B cell (primary cell): ENCODE measurements at regions not wholly inside any gene's neighbourhood (a gene's known extent, or its start where the extent isn't known, plus 50 kb on each side); places are given as distances from the start of the nearest gene placed in this dataset.

Experiments
- ATAC-seq: fragments of 200-7000 bp; cut with Tn5 transposase; one replicate; pipeline ENCODE4 v1.10.0; 2021; ENCODE audit warnings: low read depth, mild to moderate bottlenecking, moderate number of reproducible peaks, moderate library complexity
- CTCF ChIA-PET: fragments of 350-600 bp; sonication (Branson Sonifier 250); formaldehyde crosslinking; loops from one replicate; lab custom pipeline; 2021; ENCODE audit warnings: antibody characterized with exemption, inconsistent platforms; lab: Charles Lee
- POLR2A ChIA-PET: fragments of 350-600 bp; sonication (Branson Sonifier 250); formaldehyde crosslinking; loops from one replicate; lab custom pipeline; 2021; ENCODE audit warnings: antibody characterized with exemption; lab: Charles Lee
- DNase-seq: peaks from one replicate; pipeline ENCODE4 v3.0.0; 2013
- H2AFZ ChIP-seq: 2 replicates; pipeline ENCODE4 v1.6.1; 2012; ENCODE audit warnings: mild to moderate bottlenecking, low read depth, low read length; ENCODE audit not compliant: insufficient read depth, poor library complexity, severe bottlenecking
- H3K27ac ChIP-seq, 2 donors: 1 replicate in 1 of 2; 2 replicates in 1 of 2; pipeline ENCODE4 v1.5.1; 2012 to 2013; ENCODE audit warnings: low read length in 2 of 2, mild to moderate bottlenecking in 2 of 2, moderate library complexity in 1 of 2
- H3K27me3 ChIP-seq, 4 experiments: fragments of 200-600 bp in 1 of 4; sonication (generic) in 1 of 4; replicated peaks in 1 of 4; 1 replicate in 2 of 4; 2 replicates in 2 of 4; pipeline versions ENCODE4 v1.6.1 to v1.7.0; 2013 to 2016; ENCODE audit warnings: low read length in 3 of 4, mild to moderate bottlenecking in 2 of 4, mixed read lengths in 1 of 4, moderate library complexity in 1 of 4; ENCODE audit not compliant: insufficient read depth in 4 of 4, control insufficient read depth in 3 of 4; ENCODE audit errors: control extremely low read depth in 1 of 4
- H3K36me3 ChIP-seq, 2 experiments: replicated peaks in 1 of 2; 1 replicate in 1 of 2; 2 replicates in 1 of 2; pipeline versions ENCODE4 v1.6.1 to v1.7.1; 2013; ENCODE audit warnings: low read length in 1 of 2; ENCODE audit not compliant: insufficient read depth in 2 of 2, control insufficient read depth in 1 of 2; ENCODE audit errors: control extremely low read depth in 1 of 2, extremely low read depth in 1 of 2
- H3K4me1 ChIP-seq, 2 donors: fragments of 200-600 bp in 1 of 2; sonication (generic) in 1 of 2; 1 replicate in 1 of 2; 2 replicates in 1 of 2; pipeline versions ENCODE4 v1.5.1 to v1.6.1; 2013 to 2017; ENCODE audit warnings: low read length in 2 of 2; ENCODE audit not compliant: control insufficient read depth in 2 of 2, insufficient read depth in 2 of 2
- H3K4me2 ChIP-seq: replicated peaks from 2 replicates; pipeline ENCODE3; 2012; ENCODE audit warnings: mild to moderate bottlenecking, low read depth, low read length; ENCODE audit not compliant: poor library complexity, severe bottlenecking
- H3K4me3 ChIP-seq, 5 experiments: fragments of 200-600 bp in 1 of 5; sonication (generic) in 1 of 5; 1 replicate in 3 of 5; 2 replicates in 2 of 5; pipeline versions ENCODE4 v1.5.1 to v1.7.0; 2011 to 2016; ENCODE audit warnings: low read length in 4 of 5, mild to moderate bottlenecking in 4 of 5, low read depth in 2 of 5, control low read depth in 1 of 5, moderate library complexity in 1 of 5; ENCODE audit not compliant: insufficient read depth in 1 of 5; ENCODE audit errors: control extremely low read depth in 1 of 5, extremely low read depth in 1 of 5
- H3K79me2 ChIP-seq: fragments of 200-600 bp; sonication (generic); one replicate; pipeline ENCODE4 v1.6.0; 2016; ENCODE audit warnings: low read length; ENCODE audit not compliant: control insufficient read depth, insufficient read depth
- H3K9ac ChIP-seq: fragments of 200-600 bp; sonication (generic); 2 replicates; pipeline ENCODE4 v1.6.1; 2017; ENCODE audit warnings: mild to moderate bottlenecking, low read length, moderate library complexity
- H3K9me3 ChIP-seq, 3 donors: one replicate each; pipeline versions ENCODE4 v1.6.1 to v1.7.1; 2013; ENCODE audit warnings: low read length in 2 of 3; ENCODE audit not compliant: control insufficient read depth in 2 of 3, insufficient read depth in 1 of 3; ENCODE audit errors: control extremely low read depth in 1 of 3
- H4K20me1 ChIP-seq: 2 replicates; pipeline ENCODE4 v1.6.0; 2012; ENCODE audit warnings: mild to moderate bottlenecking, low read length; ENCODE audit not compliant: insufficient read depth, control insufficient read depth, poor library complexity, severe bottlenecking
- H3K27ac Mint-ChIP-seq: one replicate; pipeline ENCODE4 v1.8.0; 2021; ENCODE audit warnings: mixed read lengths
- H3K27me3 Mint-ChIP-seq: one replicate; pipeline ENCODE4 v1.8.0; 2021; ENCODE audit warnings: mixed read lengths
- H3K4me1 Mint-ChIP-seq: one replicate; pipeline ENCODE4 v1.8.0; 2021; ENCODE audit warnings: mixed read lengths
- H3K4me3 Mint-ChIP-seq: one replicate; pipeline ENCODE4 v1.8.0; 2021; ENCODE audit warnings: mixed read lengths
- H3K9me3 Mint-ChIP-seq: one replicate; pipeline ENCODE4 v1.8.0; 2022; ENCODE audit warnings: mixed read lengths; ENCODE audit not compliant: insufficient read depth
- CTCF ChIP-seq: fragments of 200-600 bp; IDR thresholded peaks from one replicate; pipeline ENCODE4 v1.8.0; 2022; ENCODE audit warnings: antibody characterized with exemption, mild to moderate bottlenecking
- EZH2 ChIP-seq: IDR thresholded peaks from 2 replicates; pipeline ENCODE4 v1.6.1; 2012; ENCODE audit warnings: borderline replicate concordance, low read depth, mild to moderate bottlenecking, moderate library complexity, low read length; ENCODE audit not compliant: insufficient read depth, poor library complexity, severe bottlenecking
- WGBS: methylation state at CpG from one replicate; pipeline ENCODE4 v1.1.5; 2013; ENCODE audit warnings: missing lambda C conversion rate; ENCODE audit not compliant: insufficient coverage; 5-methylcytosine and 5-hydroxymethylcytosine counted together
- intact Hi-C: fragments of 100-400 bp; cut with micrococcal nuclease; formaldehyde crosslinking; loops from one replicate; pipeline ENCODE4 v1.10.0; 2022

GRCh38 chr12:28025821-28026505 is 53.4 kb upstream of the PTHLH start:
- DNase-seq (no peak), ATAC-seq (no peak)
- POLR2A ChIA-PET: no interaction called here
- H2AFZ ChIP-seq: no peak overlapping the region
- no peaks in the 10 kb centered on the region for H3K4me1 ChIP-seq
- intact Hi-C loops: no loop called here
- H3K36me3 ChIP-seq: no peaks in the 10 kb centered on the region
- H3K9me3 Mint-ChIP-seq: no peaks in the 10 kb centered on the region
- CTCF ChIA-PET: no interaction called here
- H3K9me3 ChIP-seq: peaks cover 0 to 5% (median 0%) of the 10 kb centered on the region in 3 donors
- peaks cover 5% of the 10 kb centered on the region for H3K27me3 Mint-ChIP-seq
- H3K9ac ChIP-seq: no peak overlapping the region
- H3K79me2 ChIP-seq: no peaks in the 10 kb centered on the region
- no peaks in the 10 kb centered on the region for H4K20me1 ChIP-seq
- 97% methylated on average over 9 of the region's 11 CpGs for WGBS
- H3K4me1 Mint-ChIP-seq: no peaks in the 10 kb centered on the region
- H3K27ac ChIP-seq: no peak overlapping the region
- no peak overlapping the region for H3K4me2 ChIP-seq
- H3K27me3 ChIP-seq: peaks cover 0 to 5% (median 0%) of the 10 kb centered on the region in 4 experiments
- no peak overlapping the region for H3K4me3 Mint-ChIP-seq
- no peak overlapping the region for H3K4me3 ChIP-seq
- TF ChIP-seq CTCF (no peak), EZH2 (no peak)
- no peak overlapping the region for H3K27ac Mint-ChIP-seq

DNA sequence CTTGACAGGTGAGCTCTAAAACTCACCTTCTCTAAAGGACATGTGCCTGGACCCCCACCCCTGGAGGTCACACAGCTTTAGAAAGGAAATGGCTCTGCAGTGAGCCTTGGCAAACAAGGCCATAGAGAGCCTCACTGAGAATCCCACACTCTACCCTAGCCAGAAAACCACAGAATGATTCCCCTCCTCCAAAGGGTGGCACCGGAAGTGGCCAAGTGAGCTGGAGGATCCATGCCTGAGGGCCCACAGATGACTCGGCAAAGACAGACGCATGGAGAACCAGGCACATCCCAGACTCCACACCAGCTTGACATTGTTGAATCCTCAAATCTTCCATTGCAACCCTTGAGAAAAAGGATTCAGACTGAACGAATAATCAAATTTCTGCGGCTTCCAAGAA is 54.2 kb upstream of the PTHLH start:
- Histone ChIP-seq H3K4me2 (no peak overlapping the region), H4K20me1 (no peaks in the 10 kb centered on the region), H3K4me1 (no peaks in the 10 kb centered on the region), H3K79me2 (no peaks in the 10 kb centered on the region), H3K9me3 (peaks cover 0 to 5% (median 0%) of the 10 kb centered on the region in 3 donors), H3K4me3 (no peak overlapping the region), H3K27ac (no peak overlapping the region), H3K9ac (no peak overlapping the region), H2AFZ (no peak overlapping the region), H3K27me3 (peaks cover 0 to 5% (median 0%) of the 10 kb centered on the region in 4 experiments), H3K36me3 (no peaks in the 10 kb centered on the region)
- Mint-ChIP-seq H3K27ac (no peak overlapping the region), H3K4me1 (no peaks in the 10 kb centered on the region), H3K9me3 (no peaks in the 10 kb centered on the region), H3K27me3 (peaks cover 5% of the 10 kb centered on the region), H3K4me3 (no peak overlapping the region)
- no peak for DNase-seq
- POLR2A ChIA-PET: no interaction called here
- ATAC-seq: no peak
- TF ChIP-seq EZH2 (no peak), CTCF (no peak)
- intact Hi-C loops: no loop called here
- CTCF ChIA-PET: no interaction called here
- 96% methylated on average over 3 of the region's 5 CpGs for WGBS
